ENCODE measurements at regions not wholly inside any gene's neighbourhood (a gene's known extent, or its start where the extent isn't known, plus 50 kb on each side); places are given as distances from the start of the nearest gene placed in this dataset.

- TF ChIP-seq, protein P1, sequence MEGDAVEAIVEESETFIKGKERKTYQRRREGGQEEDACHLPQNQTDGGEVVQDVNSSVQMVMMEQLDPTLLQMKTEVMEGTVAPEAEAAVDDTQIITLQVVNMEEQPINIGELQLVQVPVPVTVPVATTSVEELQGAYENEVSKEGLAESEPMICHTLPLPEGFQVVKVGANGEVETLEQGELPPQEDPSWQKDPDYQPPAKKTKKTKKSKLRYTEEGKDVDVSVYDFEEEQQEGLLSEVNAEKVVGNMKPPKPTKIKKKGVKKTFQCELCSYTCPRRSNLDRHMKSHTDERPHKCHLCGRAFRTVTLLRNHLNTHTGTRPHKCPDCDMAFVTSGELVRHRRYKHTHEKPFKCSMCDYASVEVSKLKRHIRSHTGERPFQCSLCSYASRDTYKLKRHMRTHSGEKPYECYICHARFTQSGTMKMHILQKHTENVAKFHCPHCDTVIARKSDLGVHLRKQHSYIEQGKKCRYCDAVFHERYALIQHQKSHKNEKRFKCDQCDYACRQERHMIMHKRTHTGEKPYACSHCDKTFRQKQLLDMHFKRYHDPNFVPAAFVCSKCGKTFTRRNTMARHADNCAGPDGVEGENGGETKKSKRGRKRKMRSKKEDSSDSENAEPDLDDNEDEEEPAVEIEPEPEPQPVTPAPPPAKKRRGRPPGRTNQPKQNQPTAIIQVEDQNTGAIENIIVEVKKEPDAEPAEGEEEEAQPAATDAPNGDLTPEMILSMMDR (conservative IDR thresholded peaks at IDR 0.05; ENCODE audit: low read depth in 2 of 2), result no peak
- no peak for TF ChIP-seq EZH2phosphoT487 (IDR thresholded peaks at IDR 0.05; ENCODE audit: unreplicated experiment)
- no peak for TF ChIP-seq POLR2AphosphoS5 (IDR thresholded peaks at IDR 0.05; ENCODE audit: low read depth)
Observed at GRCh38 chr5:37899037-37899436, 59.2 kb upstream of the GDNF start.
